Gastroesophageal sphincter (tissue), 3 donors: ENCODE measurements at regions not wholly inside any gene's neighbourhood (a gene's known extent, or its start where the extent isn't known, plus 50 kb on each side); places are given as distances from the start of the nearest gene placed in this dataset.

Experiments used
- POLR2AphosphoS5 ChIP-seq: sonication (generic); formaldehyde crosslinking; IDR thresholded peaks from one replicate; pipeline ENCODE4 v1.6.1; 2017; ENCODE audit warnings: antibody characterized with exemption
- TF ChIP-seq, protein P1 (sequence below), 4 experiments: fragments of 200-600 bp in 2 of 4; fragments of 450-650 bp in 2 of 4; sonication (generic) in 1 of 4; IDR thresholded peaks; one replicate each; pipeline ENCODE4 v1.5.1; 2017 to 2019; ENCODE audit warnings: antibody characterized with exemption in 4 of 4, mild to moderate bottlenecking in 2 of 4, moderate library complexity in 2 of 4

DNA sequence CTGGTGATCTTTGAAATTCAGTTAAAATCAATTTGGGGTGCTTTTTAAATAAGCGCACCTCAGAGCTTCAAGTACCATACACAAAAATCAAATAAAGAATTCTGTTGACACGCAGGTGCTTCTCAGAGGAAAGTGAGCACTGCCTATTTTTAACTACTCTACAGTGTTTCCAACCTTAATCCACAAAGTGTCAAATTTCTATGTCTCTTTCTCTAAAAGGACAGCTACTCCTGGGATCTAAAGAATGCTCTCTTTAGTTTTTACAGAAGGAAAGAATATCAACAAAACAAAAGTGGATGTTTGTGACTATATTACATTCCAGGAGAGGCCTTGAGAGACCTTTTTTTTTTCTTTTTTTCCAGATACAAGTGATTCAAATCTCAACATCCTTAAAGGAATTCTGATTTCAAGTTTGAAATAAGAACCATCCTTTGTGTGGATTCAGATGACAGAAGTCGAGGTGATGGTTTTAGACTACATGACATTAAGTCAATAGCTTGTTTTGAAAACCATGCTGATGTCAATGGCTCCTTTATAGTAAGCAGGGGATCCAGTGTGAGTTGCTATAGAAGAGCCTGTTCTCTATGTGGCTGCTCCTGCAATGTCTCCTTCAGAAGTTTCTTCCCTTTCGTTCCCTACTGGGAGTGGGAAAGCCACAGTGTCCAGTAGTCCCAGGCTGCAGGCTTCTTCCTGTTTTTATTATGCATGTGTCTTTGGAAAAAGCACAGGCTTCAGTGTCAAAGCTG is 67.2 kb upstream of the DEFB112 start:
- TF ChIP-seq, protein P1, sequence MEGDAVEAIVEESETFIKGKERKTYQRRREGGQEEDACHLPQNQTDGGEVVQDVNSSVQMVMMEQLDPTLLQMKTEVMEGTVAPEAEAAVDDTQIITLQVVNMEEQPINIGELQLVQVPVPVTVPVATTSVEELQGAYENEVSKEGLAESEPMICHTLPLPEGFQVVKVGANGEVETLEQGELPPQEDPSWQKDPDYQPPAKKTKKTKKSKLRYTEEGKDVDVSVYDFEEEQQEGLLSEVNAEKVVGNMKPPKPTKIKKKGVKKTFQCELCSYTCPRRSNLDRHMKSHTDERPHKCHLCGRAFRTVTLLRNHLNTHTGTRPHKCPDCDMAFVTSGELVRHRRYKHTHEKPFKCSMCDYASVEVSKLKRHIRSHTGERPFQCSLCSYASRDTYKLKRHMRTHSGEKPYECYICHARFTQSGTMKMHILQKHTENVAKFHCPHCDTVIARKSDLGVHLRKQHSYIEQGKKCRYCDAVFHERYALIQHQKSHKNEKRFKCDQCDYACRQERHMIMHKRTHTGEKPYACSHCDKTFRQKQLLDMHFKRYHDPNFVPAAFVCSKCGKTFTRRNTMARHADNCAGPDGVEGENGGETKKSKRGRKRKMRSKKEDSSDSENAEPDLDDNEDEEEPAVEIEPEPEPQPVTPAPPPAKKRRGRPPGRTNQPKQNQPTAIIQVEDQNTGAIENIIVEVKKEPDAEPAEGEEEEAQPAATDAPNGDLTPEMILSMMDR (IDR thresholded peaks at IDR 0.05): no peak
- no peak for TF ChIP-seq POLR2AphosphoS5
